CD4-positive, alpha-beta T cell (primary cell): ENCODE measurements at regions not wholly inside any gene's neighbourhood (a gene's known extent, or its start where the extent isn't known, plus 50 kb on each side); places are given as distances from the start of the nearest gene placed in this dataset.

Source experiments
- ATAC-seq: fragments of 200-7000 bp; cut with Tn5 transposase; one replicate; pipeline ENCODE4 v1.10.0; 2022; ENCODE audit warnings: mild to moderate bottlenecking; ENCODE audit not compliant: poor library complexity
- CTCF ChIA-PET: fragments of 350-600 bp; sonication (Branson Sonifier 250); formaldehyde crosslinking; loops from one replicate; lab custom pipeline; 2021; ENCODE audit warnings: antibody characterized with exemption, inconsistent platforms; lab: Charles Lee
- POLR2A ChIA-PET: fragments of 350-600 bp; sonication (Branson Sonifier 250); formaldehyde crosslinking; loops from one replicate; lab custom pipeline; 2021; ENCODE audit warnings: antibody characterized with exemption, inconsistent platforms; lab: Charles Lee
- DNase-seq, 14 experiments: peaks; one replicate each; pipeline ENCODE4 v3.0.0-alpha.2; 2013 to 2020; ENCODE audit warnings: mixed read lengths in 2 of 14
- H3K27ac ChIP-seq, 2 donors: one replicate each; pipeline versions ENCODE4 v1.5.1 to v1.7.0; 2013; ENCODE audit warnings: low read length in 2 of 2, low read depth in 1 of 2, mild to moderate bottlenecking in 1 of 2
- H3K27me3 ChIP-seq, 2 experiments: 1 replicate in 1 of 2; 2 replicates in 1 of 2; pipeline versions ENCODE4 v1.6.1 to v1.7.0; 2013; ENCODE audit warnings: low read length in 2 of 2, control low read depth in 1 of 2, mild to moderate bottlenecking in 1 of 2, moderate library complexity in 1 of 2; ENCODE audit not compliant: insufficient read depth in 2 of 2, control insufficient read depth in 1 of 2
- H3K36me3 ChIP-seq: one replicate; pipeline ENCODE4 v1.6.1; 2013; ENCODE audit warnings: low read length, control low read depth; ENCODE audit not compliant: insufficient read depth
- H3K4me1 ChIP-seq: one replicate; pipeline ENCODE4 v1.6.1; 2013; ENCODE audit warnings: low read length, control low read depth; ENCODE audit not compliant: insufficient read depth
- H3K4me3 ChIP-seq: one replicate; pipeline ENCODE4 v1.5.1; 2013; ENCODE audit warnings: mild to moderate bottlenecking, low read length, moderate library complexity
- H3K9me3 ChIP-seq, 2 experiments: 1 replicate in 1 of 2; 2 replicates in 1 of 2; pipeline versions ENCODE4 v1.6.1 to v1.7.0; 2013; ENCODE audit warnings: low read length in 2 of 2, mild to moderate bottlenecking in 2 of 2, control low read depth in 1 of 2, moderate library complexity in 1 of 2; ENCODE audit not compliant: control insufficient read depth in 1 of 2, insufficient read depth in 1 of 2
- H3K27ac Mint-ChIP-seq: one replicate; pipeline ENCODE4 v1.8.0; 2020; ENCODE audit warnings: mixed read lengths
- H3K27me3 Mint-ChIP-seq: one replicate; pipeline ENCODE4 v1.8.0; 2021; ENCODE audit warnings: mixed read lengths
- H3K36me3 Mint-ChIP-seq: one replicate; pipeline ENCODE4 v1.8.0; 2021; ENCODE audit warnings: low read depth, mixed read lengths
- H3K4me1 Mint-ChIP-seq: one replicate; pipeline ENCODE4 v1.8.0; 2021; ENCODE audit warnings: low read depth, mixed read lengths
- H3K4me3 Mint-ChIP-seq: one replicate; pipeline ENCODE4 v1.8.0; 2020; ENCODE audit warnings: mild to moderate bottlenecking, mixed read lengths
- H3K9me3 Mint-ChIP-seq: one replicate; pipeline ENCODE4 v1.8.0; 2020; ENCODE audit warnings: mixed read lengths
- CTCF ChIP-seq: fragments of 200-600 bp; IDR thresholded peaks from one replicate; pipeline ENCODE4 v1.8.0; 2022; ENCODE audit warnings: antibody characterized with exemption, mild to moderate bottlenecking
- intact Hi-C, 2 experiments: fragments of 100-400 bp; cut with DNase I in 1 of 2; cut with micrococcal nuclease in 1 of 2; formaldehyde crosslinking; loops; one replicate each; pipeline versions ENCODE4 v1.15.1 to v1.9.0; 2023 to 2025; cut with DNase I, micrococcal nuclease

GRCh38 chr4:141571362-141571761, 65.0 kb upstream of the IL15 start:
- ChIA-PET CTCF (no interaction called here), POLR2A (no interaction called here)
- no peak overlapping the region for H3K4me3 Mint-ChIP-seq
- H3K36me3 ChIP-seq: no peaks in the 10 kb centered on the region
- intact Hi-C loops: no loop called here
- DNase-seq (no peak), ATAC-seq (no peak)
- H3K9me3 Mint-ChIP-seq: no peaks in the 10 kb centered on the region
- H3K4me3 ChIP-seq: no peak overlapping the region
- no peaks in the 10 kb centered on the region for H3K27me3 ChIP-seq
- no peak overlapping the region for H3K27ac ChIP-seq
- TF ChIP-seq CTCF: no peak
- H3K4me1 Mint-ChIP-seq: no peaks in the 10 kb centered on the region
- H3K9me3 ChIP-seq: no peaks in the 10 kb centered on the region
- no peak overlapping the region for H3K27ac Mint-ChIP-seq
- H3K4me1 ChIP-seq: no peaks in the 10 kb centered on the region
- no peaks in the 10 kb centered on the region for H3K36me3 Mint-ChIP-seq
- H3K27me3 Mint-ChIP-seq: no peaks in the 10 kb centered on the region

DNA sequence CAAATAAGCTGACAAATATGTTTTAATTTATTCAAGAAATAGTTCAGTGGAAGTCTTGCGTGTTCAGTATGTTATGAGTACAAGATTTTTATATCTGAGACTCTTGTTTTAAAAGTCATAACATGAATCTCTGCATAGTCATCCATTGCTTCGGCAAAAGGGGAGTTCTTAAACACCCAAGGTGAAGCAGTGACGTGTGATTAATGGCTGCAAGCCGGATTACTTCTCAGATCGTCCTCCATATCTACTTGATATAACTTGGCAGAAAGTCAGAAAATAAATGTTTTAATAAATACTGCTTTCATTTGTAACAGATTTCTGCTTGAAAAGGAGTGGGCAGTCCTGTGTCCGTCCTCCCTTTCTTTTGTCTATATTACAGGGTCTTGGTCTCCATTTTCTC, 64.6 kb upstream of the IL15 start:
- DNase-seq: no peak
- CTCF ChIA-PET: no interaction called here
- H3K4me1 Mint-ChIP-seq: no peaks in the 10 kb centered on the region
- Histone ChIP-seq H3K27ac (no peak overlapping the region), H3K4me1 (no peaks in the 10 kb centered on the region), H3K27me3 (no peaks in the 10 kb centered on the region), H3K4me3 (no peak overlapping the region), H3K9me3 (no peaks in the 10 kb centered on the region), H3K36me3 (no peaks in the 10 kb centered on the region)
- H3K36me3 Mint-ChIP-seq: no peaks in the 10 kb centered on the region
- POLR2A ChIA-PET: no interaction called here
- TF ChIP-seq CTCF: no peak
- no peaks in the 10 kb centered on the region for H3K9me3 Mint-ChIP-seq
- H3K27me3 Mint-ChIP-seq: no peaks in the 10 kb centered on the region
- no peak for ATAC-seq
- no peak overlapping the region for H3K4me3 Mint-ChIP-seq
- intact Hi-C loops: no loop called here
- no peak overlapping the region for H3K27ac Mint-ChIP-seq

DNA sequence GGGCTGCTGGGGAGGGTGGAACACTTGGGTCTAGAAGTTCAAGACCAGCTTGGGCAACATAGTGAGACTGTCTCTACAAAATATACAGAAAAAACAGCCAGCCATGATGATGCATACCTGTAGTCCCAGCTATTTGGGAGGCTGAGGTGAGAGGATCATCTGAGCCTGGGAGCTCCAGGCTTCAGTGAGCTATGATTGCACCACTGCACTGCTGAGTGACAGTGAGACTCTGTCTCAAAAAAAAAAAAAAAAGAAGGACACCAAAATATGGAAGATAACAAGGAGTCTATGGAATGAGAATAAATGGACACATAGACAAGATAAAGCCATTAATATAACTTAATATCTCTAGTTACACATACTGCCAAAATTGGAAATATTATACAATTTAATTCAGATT, 62.7 kb upstream of the IL15 start:
- no peaks in the 10 kb centered on the region for H3K9me3 ChIP-seq
- H3K27me3 ChIP-seq: no peaks in the 10 kb centered on the region
- no peak overlapping the region for H3K27ac ChIP-seq
- Mint-ChIP-seq H3K36me3 (no peaks in the 10 kb centered on the region), H3K27me3 (no peaks in the 10 kb centered on the region), H3K9me3 (no peaks in the 10 kb centered on the region), H3K4me1 (no peaks in the 10 kb centered on the region), H3K4me3 (no peak overlapping the region), H3K27ac (no peak overlapping the region)
- ChIA-PET POLR2A (no interaction called here), CTCF (interaction anchor here (0.7 kb wide), 1 partner anchor 63 kb away, joined by 3 read pairs; no protein-coding TSS in a partner anchor)
- intact Hi-C loops: no loop called here
- DNase-seq: no peak
- no peaks in the 10 kb centered on the region for H3K36me3 ChIP-seq
- no peak overlapping the region for H3K4me3 ChIP-seq
- TF ChIP-seq CTCF: no peak
- no peak for ATAC-seq
- no peaks in the 10 kb centered on the region for H3K4me1 ChIP-seq
